ENCODE measurements at regions not wholly inside any gene's neighbourhood (a gene's known extent, or its start where the extent isn't known, plus 50 kb on each side); places are given as distances from the start of the nearest gene placed in this dataset.

- TF ChIP-seq CTCF (IDR thresholded peaks at IDR 0.05) (no peak), POLR2A (IDR thresholded peaks at IDR 0.05) (no peak)
Measured at GRCh38 chrX:19912-20571, 261.1 kb upstream of the PLCXD1 start.

All from lower leg skin (tissue), 3 donors.